ENCODE measurements at regions not wholly inside any gene's neighbourhood (a gene's known extent, or its start where the extent isn't known, plus 50 kb on each side); places are given as distances from the start of the nearest gene placed in this dataset.

DNA sequence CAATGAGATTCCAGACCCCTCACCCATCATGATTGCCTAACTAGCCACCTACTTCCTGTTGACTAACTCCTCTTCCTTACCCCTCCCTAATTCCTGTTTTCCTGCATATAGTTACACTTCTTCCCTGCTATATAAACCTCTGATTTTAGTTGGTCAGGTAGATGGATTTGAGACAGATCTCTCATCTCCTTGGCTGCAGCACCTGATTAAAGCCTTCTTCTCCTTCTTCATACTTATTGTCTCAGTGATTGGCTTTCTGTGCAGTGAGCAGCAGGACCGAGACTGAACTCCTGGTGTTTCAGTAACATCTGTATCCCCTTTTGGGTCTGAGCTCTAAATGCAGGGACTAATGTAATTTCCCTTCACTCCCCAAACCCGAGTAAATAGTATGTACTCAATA is 51.7 kb upstream of the ATXN1 start:
- TF ChIP-seq, protein P1, sequence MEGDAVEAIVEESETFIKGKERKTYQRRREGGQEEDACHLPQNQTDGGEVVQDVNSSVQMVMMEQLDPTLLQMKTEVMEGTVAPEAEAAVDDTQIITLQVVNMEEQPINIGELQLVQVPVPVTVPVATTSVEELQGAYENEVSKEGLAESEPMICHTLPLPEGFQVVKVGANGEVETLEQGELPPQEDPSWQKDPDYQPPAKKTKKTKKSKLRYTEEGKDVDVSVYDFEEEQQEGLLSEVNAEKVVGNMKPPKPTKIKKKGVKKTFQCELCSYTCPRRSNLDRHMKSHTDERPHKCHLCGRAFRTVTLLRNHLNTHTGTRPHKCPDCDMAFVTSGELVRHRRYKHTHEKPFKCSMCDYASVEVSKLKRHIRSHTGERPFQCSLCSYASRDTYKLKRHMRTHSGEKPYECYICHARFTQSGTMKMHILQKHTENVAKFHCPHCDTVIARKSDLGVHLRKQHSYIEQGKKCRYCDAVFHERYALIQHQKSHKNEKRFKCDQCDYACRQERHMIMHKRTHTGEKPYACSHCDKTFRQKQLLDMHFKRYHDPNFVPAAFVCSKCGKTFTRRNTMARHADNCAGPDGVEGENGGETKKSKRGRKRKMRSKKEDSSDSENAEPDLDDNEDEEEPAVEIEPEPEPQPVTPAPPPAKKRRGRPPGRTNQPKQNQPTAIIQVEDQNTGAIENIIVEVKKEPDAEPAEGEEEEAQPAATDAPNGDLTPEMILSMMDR (conservative IDR thresholded peaks at IDR 0.05; ENCODE audit: low read length): no peak
- no peak for TF ChIP-seq EZH2phosphoT487 (IDR thresholded peaks at IDR 0.05; ENCODE audit: borderline replicate concordance)
